ENCODE measurements at regions not wholly inside any gene's neighbourhood (a gene's known extent, or its start where the extent isn't known, plus 50 kb on each side); places are given as distances from the start of the nearest gene placed in this dataset.
"Not testable (repeated sequence)": the region's sequence is repeated elsewhere in the genome, so short reads cannot be mapped to it uniquely, and the experiment has no call there.

DNA sequence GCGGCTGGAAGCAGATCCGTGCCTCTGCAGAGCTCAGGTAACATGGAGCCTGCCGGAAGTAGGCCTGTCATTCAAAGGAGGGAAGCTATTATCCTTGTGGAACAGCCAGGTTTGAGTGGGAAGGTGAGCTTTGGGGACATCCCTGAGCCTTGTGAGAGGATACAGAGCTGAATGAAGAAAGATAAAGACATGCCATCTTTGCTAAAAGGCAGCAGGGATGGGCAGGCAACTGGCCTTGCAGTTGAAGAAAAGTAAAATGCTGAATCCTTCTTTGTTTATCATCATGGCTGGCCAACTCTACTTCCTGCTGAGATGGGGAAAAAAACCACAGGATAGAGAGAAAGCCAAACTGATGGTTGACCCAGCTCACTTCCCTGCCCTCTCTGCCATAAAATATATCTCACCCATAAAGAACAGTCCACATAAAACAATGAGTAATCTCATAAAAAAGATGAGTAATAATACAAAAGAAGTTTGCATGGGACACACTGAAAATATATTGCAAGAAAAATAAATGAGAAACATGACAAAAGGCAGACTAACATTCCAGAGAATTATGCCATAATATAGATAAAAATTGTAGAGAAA is 226.3 kb downstream of the DLEU7 start:
- H3K36me3 ChIP-seq (ENCODE audit: control insufficient read depth in 4 of 4, insufficient read depth in 4 of 4, low read length in 4 of 4), result no peaks in the 10 kb centered on the region
- H3K9me3 ChIP-seq (ENCODE audit: control insufficient read depth in 4 of 4, insufficient read depth in 3 of 4, low read length in 3 of 4), result no peaks in the 10 kb centered on the region
- no peak overlapping the region for H3K27ac ChIP-seq (ENCODE audit: low read depth in 1 of 2, low read length in 1 of 2)
- H3K27me3 ChIP-seq (ENCODE audit: control insufficient read depth in 3 of 3, insufficient read depth in 3 of 3, low read length in 2 of 3), result no peaks in the 10 kb centered on the region
- peaks cover 0 to 8% (median 0%) of the 10 kb centered on the region in 5 donors for H3K4me1 ChIP-seq (ENCODE audit: control insufficient read depth in 5 of 5, insufficient read depth in 5 of 5, low read length in 5 of 5)
- no peak overlapping the region for H3K9ac ChIP-seq (ENCODE audit: insufficient read depth in 1 of 2, low read length in 2 of 2)
- TF ChIP-seq, protein P1, sequence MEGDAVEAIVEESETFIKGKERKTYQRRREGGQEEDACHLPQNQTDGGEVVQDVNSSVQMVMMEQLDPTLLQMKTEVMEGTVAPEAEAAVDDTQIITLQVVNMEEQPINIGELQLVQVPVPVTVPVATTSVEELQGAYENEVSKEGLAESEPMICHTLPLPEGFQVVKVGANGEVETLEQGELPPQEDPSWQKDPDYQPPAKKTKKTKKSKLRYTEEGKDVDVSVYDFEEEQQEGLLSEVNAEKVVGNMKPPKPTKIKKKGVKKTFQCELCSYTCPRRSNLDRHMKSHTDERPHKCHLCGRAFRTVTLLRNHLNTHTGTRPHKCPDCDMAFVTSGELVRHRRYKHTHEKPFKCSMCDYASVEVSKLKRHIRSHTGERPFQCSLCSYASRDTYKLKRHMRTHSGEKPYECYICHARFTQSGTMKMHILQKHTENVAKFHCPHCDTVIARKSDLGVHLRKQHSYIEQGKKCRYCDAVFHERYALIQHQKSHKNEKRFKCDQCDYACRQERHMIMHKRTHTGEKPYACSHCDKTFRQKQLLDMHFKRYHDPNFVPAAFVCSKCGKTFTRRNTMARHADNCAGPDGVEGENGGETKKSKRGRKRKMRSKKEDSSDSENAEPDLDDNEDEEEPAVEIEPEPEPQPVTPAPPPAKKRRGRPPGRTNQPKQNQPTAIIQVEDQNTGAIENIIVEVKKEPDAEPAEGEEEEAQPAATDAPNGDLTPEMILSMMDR (IDR thresholded peaks at IDR 0.05; ENCODE audit: control extremely low read depth, extremely low read depth), result no peak
- H3K4me3 ChIP-seq, result no peak overlapping the region
- DNase-seq (no peak), ATAC-seq (ENCODE audit: insufficient read depth, low FRiP score) (no peak)
- WGBS, 2 donors, result 96 to 97% methylated on average over 3 of the region's 3 CpGs

DNA sequence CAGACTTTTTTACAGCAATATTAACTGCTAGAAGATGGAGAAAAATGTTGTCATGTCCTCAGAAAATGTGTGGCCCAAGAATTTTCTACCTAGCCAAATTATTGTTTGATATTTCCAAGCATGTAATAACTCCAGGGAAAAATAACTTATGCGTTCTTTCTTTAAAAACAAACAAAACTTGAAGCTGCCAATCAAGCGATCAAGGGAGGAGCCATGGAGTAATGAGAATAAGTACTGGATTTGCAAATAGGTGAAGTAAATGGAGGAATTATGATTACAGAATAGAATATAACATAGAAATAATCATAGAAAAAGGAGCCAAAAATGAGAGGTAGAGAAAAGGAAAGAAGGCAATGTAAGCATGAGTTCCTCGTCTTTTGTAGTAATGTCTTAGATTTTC is 225.3 kb downstream of the DLEU7 start:
- Histone ChIP-seq H3K27me3 (ENCODE audit: control insufficient read depth in 3 of 3, insufficient read depth in 3 of 3, low read length in 2 of 3) (no peaks in the 10 kb centered on the region), H3K36me3 (ENCODE audit: control insufficient read depth in 4 of 4, insufficient read depth in 4 of 4, low read length in 4 of 4) (no peaks in the 10 kb centered on the region), H3K4me1 (ENCODE audit: control insufficient read depth in 5 of 5, insufficient read depth in 5 of 5, low read length in 5 of 5) (peaks cover 0 to 8% (median 0%) of the 10 kb centered on the region in 5 donors), H3K9ac (ENCODE audit: insufficient read depth in 1 of 2, low read length in 2 of 2) (no peak overlapping the region), H3K9me3 (ENCODE audit: control insufficient read depth in 4 of 4, insufficient read depth in 3 of 4, low read length in 3 of 4) (no peaks in the 10 kb centered on the region), H3K4me3 (no peak overlapping the region), H3K27ac (ENCODE audit: low read depth in 1 of 2, low read length in 1 of 2) (no peak overlapping the region)
- ATAC-seq (ENCODE audit: insufficient read depth, low FRiP score) (no peak), DNase-seq (no peak)
- WGBS, 2 donors, result 92 to 96% methylated on average over 3 of the region's 3 CpGs
- TF ChIP-seq, protein P1 (IDR thresholded peaks at IDR 0.05; ENCODE audit: control extremely low read depth, extremely low read depth), result no peak

DNA sequence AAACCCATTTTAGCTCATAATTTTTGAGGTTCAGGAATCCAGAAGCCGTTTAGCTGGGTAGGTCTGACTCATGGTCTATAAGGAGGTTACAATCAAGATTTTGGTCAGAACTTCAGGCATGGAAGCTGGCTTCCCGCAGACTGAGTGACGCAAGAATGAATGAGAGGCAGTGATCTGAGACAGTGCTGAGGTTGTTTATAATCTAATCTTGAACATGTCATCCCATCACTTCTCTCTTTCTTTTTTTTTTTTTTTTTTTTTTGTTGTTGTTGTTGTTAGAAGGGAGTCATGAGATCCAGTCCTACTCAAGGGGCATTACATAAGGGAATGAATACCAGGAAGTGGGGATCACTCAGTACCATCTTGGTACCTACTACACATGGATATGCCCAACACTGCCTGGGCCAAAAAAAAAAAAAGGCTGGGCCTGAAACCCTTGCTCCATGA is 217.4 kb downstream of the DLEU7 start:
- ATAC-seq (ENCODE audit: insufficient read depth, low FRiP score) (peak; percentile 53), DNase-seq (no peak)
- H3K27me3 ChIP-seq (ENCODE audit: control insufficient read depth in 3 of 3, insufficient read depth in 3 of 3, low read length in 2 of 3), result no peaks in the 10 kb centered on the region
- no peak overlapping the region for H3K27ac ChIP-seq (ENCODE audit: low read depth in 1 of 2, low read length in 1 of 2)
- TF ChIP-seq, protein P1 (IDR thresholded peaks at IDR 0.05; ENCODE audit: control extremely low read depth, extremely low read depth), result no peak
- H3K36me3 ChIP-seq (ENCODE audit: control insufficient read depth in 4 of 4, insufficient read depth in 4 of 4, low read length in 4 of 4), result no peaks in the 10 kb centered on the region
- H3K4me1 ChIP-seq (ENCODE audit: control insufficient read depth in 5 of 5, insufficient read depth in 5 of 5, low read length in 5 of 5), result peaks cover 0 to 7% (median 0%) of the 10 kb centered on the region in 5 donors
- no peaks in the 10 kb centered on the region for H3K9me3 ChIP-seq (ENCODE audit: control insufficient read depth in 4 of 4, insufficient read depth in 3 of 4, low read length in 3 of 4)
- H3K9ac ChIP-seq (ENCODE audit: insufficient read depth in 1 of 2, low read length in 2 of 2), result no peak overlapping the region
- 71 to 77% methylated on average over 3 of the region's 3 CpGs for WGBS, 2 donors
- no peak overlapping the region for H3K4me3 ChIP-seq

DNA sequence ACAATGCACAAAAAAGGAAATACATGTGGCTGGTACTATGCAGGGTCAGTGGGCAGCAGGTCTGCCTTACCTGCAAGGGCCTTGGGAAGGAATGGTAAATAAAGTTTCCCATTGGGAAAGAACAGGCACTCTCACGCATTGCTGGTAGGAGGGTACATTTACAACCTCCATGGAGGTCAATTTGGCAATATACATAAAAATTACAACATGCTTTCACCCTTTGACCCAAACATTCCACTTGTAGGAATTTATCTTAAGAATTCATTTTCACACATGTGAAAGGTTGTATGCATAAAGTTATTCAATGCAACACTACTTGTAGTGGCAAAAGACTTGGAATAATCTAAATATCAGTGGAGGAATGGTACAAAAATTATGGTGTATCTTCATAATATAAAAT is 216.4 kb downstream of the DLEU7 start:
- H3K4me3 ChIP-seq, result no peak overlapping the region
- WGBS, 2 donors, result 79 to 90% methylated on average over 1 of the region's 1 CpG
- H3K36me3 ChIP-seq (ENCODE audit: control insufficient read depth in 4 of 4, insufficient read depth in 4 of 4, low read length in 4 of 4), result no peaks in the 10 kb centered on the region
- DNase-seq, result no peak
- no peak overlapping the region for H3K27ac ChIP-seq (ENCODE audit: low read depth in 1 of 2, low read length in 1 of 2)
- no peak for ATAC-seq (ENCODE audit: insufficient read depth, low FRiP score)
- H3K9ac ChIP-seq (ENCODE audit: insufficient read depth in 1 of 2, low read length in 2 of 2), result no peak overlapping the region
- H3K27me3 ChIP-seq (ENCODE audit: control insufficient read depth in 3 of 3, insufficient read depth in 3 of 3, low read length in 2 of 3), result no peaks in the 10 kb centered on the region
- H3K4me1 ChIP-seq (ENCODE audit: control insufficient read depth in 5 of 5, insufficient read depth in 5 of 5, low read length in 5 of 5), result peaks cover 0 to 7% (median 0%) of the 10 kb centered on the region in 5 donors
- TF ChIP-seq, protein P1 (IDR thresholded peaks at IDR 0.05; ENCODE audit: control extremely low read depth, extremely low read depth), result no peak
- no peaks in the 10 kb centered on the region for H3K9me3 ChIP-seq (ENCODE audit: control insufficient read depth in 4 of 4, insufficient read depth in 3 of 4, low read length in 3 of 4)

DNA sequence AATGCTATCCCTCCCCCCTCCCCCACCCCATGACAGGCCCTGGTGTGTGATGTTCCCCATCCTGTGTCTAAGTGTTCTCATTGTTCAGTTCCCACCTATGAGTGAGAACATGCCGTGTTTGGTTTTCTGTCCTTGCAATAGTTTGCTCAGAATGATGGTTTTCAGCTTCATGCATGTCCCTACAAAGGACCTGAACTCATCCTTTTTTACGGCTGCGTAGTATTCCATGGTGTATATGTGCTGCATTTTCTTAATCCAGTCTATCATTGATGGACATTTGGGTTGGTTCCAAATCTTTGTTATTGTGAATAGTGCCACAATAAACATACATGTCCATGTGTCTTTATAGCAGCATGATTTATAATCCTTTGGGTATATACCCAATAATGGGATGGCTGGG is 215.0 kb downstream of the DLEU7 start:
- H3K9me3 ChIP-seq (ENCODE audit: control insufficient read depth in 4 of 4, insufficient read depth in 3 of 4, low read length in 3 of 4); DNase-seq; H3K9ac ChIP-seq (ENCODE audit: insufficient read depth in 1 of 2, low read length in 2 of 2); ATAC-seq (ENCODE audit: insufficient read depth, low FRiP score); H3K27me3 ChIP-seq (ENCODE audit: control insufficient read depth in 3 of 3, insufficient read depth in 3 of 3, low read length in 2 of 3); H3K27ac ChIP-seq (ENCODE audit: low read depth in 1 of 2, low read length in 1 of 2); H3K4me1 ChIP-seq (ENCODE audit: control insufficient read depth in 5 of 5, insufficient read depth in 5 of 5, low read length in 5 of 5); H3K4me3 ChIP-seq; H3K36me3 ChIP-seq (ENCODE audit: control insufficient read depth in 4 of 4, insufficient read depth in 4 of 4, low read length in 4 of 4): not testable (repeated sequence)
- 97 to 98% methylated on average over 3 of the region's 3 CpGs for WGBS, 2 donors

Data from lung (tissue), 11 donors.